Effector memory CD4-positive, alpha-beta T cell (primary cell): ENCODE measurements at regions not wholly inside any gene's neighbourhood (a gene's known extent, or its start where the extent isn't known, plus 50 kb on each side); places are given as distances from the start of the nearest gene placed in this dataset.

ENCODE experiments used
- DNase-seq, 3 donors: peaks; one replicate each; pipeline ENCODE4 v3.0.0-alpha.2; 2020
- H3K27ac ChIP-seq: 2 replicates; pipeline ENCODE4 v1.7.0; 2013; ENCODE audit warnings: mild to moderate bottlenecking, low read length, moderate library complexity; ENCODE audit not compliant: insufficient read depth, poor library complexity, severe bottlenecking
- H3K27me3 ChIP-seq: replicated peaks from 2 replicates; pipeline ENCODE4 v1.7.0; 2013; ENCODE audit warnings: mild to moderate bottlenecking, low read length; ENCODE audit not compliant: insufficient read depth, control insufficient read depth, poor library complexity, severe bottlenecking
- H3K36me3 ChIP-seq: 2 replicates; pipeline ENCODE4 v1.7.0; 2013; ENCODE audit warnings: mild to moderate bottlenecking, low read length, moderate library complexity; ENCODE audit not compliant: control insufficient read depth, insufficient read depth
- H3K4me1 ChIP-seq: 2 replicates; pipeline ENCODE4 v1.7.0; 2013; ENCODE audit warnings: low read length, mild to moderate bottlenecking; ENCODE audit not compliant: control insufficient read depth, insufficient read depth, poor library complexity, severe bottlenecking
- H3K4me3 ChIP-seq: 2 replicates; pipeline ENCODE4 v1.7.0; 2013; ENCODE audit warnings: low read length, low read depth, mild to moderate bottlenecking; ENCODE audit not compliant: insufficient read depth, poor library complexity, severe bottlenecking
- H3K9me3 ChIP-seq: 2 replicates; pipeline ENCODE4 v1.7.0; 2013; ENCODE audit warnings: mild to moderate bottlenecking, low read length, moderate library complexity; ENCODE audit not compliant: control insufficient read depth

DNA sequence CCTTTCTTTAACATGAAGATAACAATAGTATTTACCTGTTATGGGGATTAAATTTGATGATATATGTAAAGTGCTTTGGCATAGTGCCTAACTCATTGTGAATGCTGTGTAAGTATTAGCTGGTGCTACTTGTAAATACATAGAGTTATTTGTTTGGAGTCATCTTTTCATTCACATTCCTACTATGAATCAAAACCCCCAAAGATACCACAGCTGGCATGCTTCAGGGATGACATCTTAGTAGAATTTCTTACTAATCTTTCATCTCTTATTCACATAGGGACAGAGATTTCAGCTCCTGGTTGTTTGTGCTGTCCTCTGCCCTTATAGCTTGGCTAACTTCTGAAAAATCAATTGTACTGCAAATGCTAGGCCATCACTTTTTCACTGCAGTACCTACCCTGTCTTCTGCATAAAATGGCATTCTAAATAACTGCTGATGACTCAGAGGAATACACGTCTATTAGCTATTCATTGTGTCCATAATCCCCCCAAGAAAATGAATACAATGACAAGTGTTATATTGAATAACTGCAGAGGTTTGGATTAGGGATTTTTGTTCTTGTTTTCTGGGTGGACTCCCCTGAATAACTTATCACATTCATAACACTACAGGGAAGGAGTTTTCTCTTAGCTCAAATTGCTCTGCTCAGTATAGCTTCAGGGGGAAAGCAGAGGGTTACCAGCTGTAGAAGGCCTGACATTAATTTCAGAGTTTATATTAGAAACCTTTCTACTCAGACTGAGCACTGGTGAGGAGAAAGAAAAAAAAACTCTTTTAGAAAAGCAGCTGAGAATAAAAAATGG lies 192.2 kb upstream of the C9orf72 start:
- Histone ChIP-seq H3K27ac (no peak overlapping the region), H3K4me1 (no peaks in the 10 kb centered on the region), H3K27me3 (no peaks in the 10 kb centered on the region), H3K9me3 (no peaks in the 10 kb centered on the region), H3K4me3 (no peak overlapping the region), H3K36me3 (no peaks in the 10 kb centered on the region)
- no peak for DNase-seq

DNA sequence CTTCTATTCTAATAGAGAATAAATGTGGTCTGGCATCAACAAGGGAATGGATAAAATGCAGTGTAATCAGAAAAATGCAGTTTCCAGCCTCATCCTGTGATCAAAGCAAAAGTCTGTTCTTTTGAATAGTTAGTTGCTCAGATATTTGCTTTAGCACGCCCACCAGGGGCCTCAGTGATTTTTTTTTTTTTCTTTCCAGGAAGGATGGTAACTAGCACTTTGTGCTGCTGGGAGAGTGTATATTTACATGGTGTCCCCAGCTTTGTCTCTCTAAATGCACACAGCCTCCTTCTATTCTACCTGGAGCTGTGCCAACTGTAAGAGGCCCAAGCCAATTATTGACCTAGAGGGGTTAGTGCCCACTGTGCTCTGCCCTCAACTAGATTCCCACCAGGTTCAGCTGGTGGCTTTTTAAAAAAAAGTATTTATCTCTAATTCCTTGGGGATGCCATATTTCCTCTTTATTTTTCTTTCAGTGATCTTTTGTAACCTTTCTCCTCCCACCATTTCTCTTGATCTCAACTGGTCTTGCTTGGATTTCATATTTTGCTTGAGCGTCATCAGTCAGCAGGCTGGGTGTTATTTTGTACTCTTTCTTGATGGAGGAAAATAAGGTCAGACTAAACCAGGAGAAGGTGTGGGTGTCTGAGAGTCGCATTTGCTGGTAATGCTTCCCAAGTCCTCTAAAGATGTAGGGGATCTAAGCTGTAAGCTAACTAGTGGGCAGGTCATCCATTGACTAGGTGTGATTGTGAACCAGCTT lies 193.0 kb upstream of the C9orf72 start:
- H3K27me3 ChIP-seq: no peaks in the 10 kb centered on the region
- H3K9me3 ChIP-seq: no peaks in the 10 kb centered on the region
- DNase-seq: no peak
- no peaks in the 10 kb centered on the region for H3K36me3 ChIP-seq
- H3K4me1 ChIP-seq: no peaks in the 10 kb centered on the region
- no peak overlapping the region for H3K27ac ChIP-seq
- H3K4me3 ChIP-seq: no peak overlapping the region

DNA sequence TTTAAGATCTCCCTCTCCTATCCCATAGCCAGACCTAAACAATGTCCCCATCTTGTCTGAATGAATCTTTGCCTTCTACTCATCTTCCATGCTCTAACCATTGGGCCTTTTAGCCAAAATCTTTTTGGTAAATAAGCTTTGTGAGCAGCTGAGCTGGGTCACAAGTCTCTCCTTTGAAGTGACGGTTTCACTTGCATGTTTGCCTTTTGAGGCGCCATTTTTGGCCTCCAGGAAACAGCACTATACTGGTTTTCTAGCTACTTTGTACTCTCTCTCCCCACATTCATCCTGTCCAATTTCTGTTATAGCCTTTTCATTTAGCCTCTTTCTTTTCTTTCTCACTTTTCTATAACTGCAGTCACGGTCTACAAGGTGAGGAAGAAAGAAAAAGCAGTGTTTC lies 195.5 kb upstream of the C9orf72 start:
- H3K9me3 ChIP-seq: no peaks in the 10 kb centered on the region
- H3K4me3 ChIP-seq: no peak overlapping the region
- no peak for DNase-seq

DNA sequence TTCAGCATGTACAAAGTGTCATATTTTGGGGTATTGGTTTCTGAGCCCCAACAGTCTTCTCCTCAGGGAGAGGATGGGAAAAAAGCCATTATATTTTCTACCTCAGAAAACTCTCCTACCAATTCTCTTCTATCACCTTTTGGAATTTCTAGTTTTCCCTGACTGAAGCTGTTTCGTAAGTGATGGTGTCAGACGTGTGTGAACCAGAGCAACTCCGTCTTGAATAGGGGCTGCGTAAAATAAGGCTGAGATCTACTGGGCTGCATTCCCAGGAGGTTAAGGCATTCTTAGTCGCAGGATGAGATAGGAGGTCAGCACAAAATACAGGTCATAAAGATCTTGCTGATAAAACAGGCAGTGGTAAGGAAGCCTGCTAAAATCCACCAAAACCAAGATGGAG lies 197.3 kb upstream of the C9orf72 start:
- Histone ChIP-seq H3K4me1 (no peaks in the 10 kb centered on the region), H3K27ac (no peak overlapping the region), H3K27me3 (no peaks in the 10 kb centered on the region), H3K9me3 (no peaks in the 10 kb centered on the region), H3K36me3 (no peaks in the 10 kb centered on the region), H3K4me3 (no peak overlapping the region)
- DNase-seq: no peak

More for the DNA sequence above, 195.5 kb upstream of the C9orf72 start:
- Histone ChIP-seq H3K27ac (no peak overlapping the region), H3K4me1 (no peaks in the 10 kb centered on the region), H3K36me3 (no peaks in the 10 kb centered on the region), H3K27me3 (no peaks in the 10 kb centered on the region)

DNA sequence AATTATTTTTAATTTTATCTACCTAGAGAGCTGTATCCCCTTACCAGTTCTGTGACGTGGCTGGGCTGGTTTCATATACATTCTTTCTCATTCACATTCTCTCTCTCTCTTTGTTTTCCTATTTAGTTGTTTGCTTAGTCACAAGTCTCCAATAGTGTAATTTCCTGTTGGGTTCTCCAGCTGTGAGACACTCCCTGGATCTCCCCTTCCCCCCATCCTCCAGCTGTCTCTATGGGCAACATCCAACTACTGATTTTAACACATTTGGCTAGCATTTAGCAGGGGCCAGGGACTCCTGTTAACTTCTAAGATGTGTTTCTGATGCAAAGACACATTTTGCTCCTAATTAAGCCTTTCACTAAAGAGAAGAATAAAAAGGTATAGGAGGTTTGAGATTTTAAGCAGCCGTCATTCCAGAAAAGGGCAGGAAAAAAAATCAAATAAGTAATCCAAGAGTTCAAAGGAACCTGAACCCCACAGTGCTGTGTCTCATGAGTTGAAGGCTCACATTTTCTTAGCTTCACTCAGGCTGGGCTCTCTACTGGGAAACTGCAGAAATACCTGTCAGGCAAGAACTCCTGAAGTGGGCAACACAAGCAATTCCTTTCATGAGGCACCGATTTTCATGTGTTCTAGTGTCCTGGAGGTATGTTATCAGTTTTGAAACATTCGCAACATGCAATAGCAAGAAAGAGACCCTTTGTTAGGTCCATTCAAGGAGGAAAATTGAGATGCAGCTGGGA lies 198.7 kb upstream of the C9orf72 start:
- Histone ChIP-seq H3K4me1 (no peaks in the 10 kb centered on the region), H3K9me3 (no peaks in the 10 kb centered on the region), H3K27ac (no peak overlapping the region), H3K36me3 (no peaks in the 10 kb centered on the region), H3K27me3 (no peaks in the 10 kb centered on the region), H3K4me3 (no peak overlapping the region)
- no peak for DNase-seq

DNA sequence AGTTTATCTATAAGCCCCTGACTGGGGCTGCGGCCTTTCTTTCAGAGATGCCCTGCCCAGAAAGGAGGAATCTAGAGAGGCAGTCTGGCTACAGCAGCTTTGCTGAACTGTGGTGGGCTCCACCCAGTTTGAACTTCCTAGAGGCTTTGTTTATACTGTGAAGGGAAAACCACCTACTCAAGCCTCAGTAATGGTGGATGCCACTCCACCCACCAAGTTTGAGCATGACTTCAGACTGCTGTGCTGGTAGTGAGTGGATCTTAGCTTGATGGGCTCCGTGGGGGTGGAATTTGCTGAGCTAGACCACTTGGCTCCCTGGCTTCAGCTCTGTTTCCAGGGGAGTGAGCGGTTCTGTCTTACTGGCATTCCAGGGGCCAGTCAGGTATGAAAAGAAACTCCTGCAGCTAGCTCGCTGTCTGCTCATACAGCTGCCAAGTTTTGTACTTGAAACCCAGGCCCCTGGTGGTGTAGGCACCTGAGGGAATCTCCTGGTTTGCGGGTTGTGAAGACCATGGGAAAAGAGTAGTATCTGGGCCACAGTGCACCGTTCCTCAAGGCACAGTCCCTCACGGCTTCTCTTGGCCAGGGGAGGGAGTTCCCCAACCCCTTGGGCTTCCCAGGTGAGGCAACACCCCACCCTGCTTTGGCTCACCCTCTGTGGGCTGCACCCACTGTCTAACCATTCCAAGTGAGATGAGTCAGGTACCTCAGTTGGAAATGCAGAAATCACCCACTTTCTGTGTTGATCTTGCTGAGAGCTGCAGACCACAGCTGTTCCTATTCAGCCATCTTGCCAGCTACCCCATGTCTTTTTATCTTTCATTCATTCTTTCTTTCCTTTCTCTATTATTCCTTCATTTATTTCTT lies 211.8 kb upstream of the C9orf72 start:
- no peak overlapping the region for H3K4me3 ChIP-seq
- no peaks in the 10 kb centered on the region for H3K27me3 ChIP-seq
- H3K9me3 ChIP-seq: no peaks in the 10 kb centered on the region
- no peak overlapping the region for H3K27ac ChIP-seq
- H3K36me3 ChIP-seq: no peaks in the 10 kb centered on the region
- DNase-seq: no peak
- no peaks in the 10 kb centered on the region for H3K4me1 ChIP-seq

DNA sequence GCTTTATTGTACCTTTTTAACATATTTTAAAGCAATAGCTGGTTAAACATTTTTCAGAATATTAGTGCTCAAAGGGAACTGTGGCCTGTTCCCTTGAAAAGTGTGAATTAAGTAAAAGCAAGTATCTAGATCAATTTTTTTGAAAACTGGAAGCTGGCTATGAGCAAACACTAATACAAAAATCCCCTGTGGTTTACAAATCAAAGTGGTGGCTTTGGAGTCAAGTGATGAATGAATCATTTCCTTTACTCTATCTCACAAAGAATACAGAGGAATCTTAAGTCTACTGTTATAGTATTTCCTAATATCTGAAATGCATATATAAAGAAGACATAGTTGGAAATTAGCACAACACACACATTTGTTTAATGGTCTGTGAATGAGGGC lies 212.4 kb upstream of the C9orf72 start:
- H3K36me3 ChIP-seq: no peaks in the 10 kb centered on the region
- H3K27ac ChIP-seq: no peak overlapping the region
- H3K4me3 ChIP-seq: no peak overlapping the region
- no peaks in the 10 kb centered on the region for H3K4me1 ChIP-seq
- no peak for DNase-seq
- H3K27me3 ChIP-seq: no peaks in the 10 kb centered on the region
- no peaks in the 10 kb centered on the region for H3K9me3 ChIP-seq

DNA sequence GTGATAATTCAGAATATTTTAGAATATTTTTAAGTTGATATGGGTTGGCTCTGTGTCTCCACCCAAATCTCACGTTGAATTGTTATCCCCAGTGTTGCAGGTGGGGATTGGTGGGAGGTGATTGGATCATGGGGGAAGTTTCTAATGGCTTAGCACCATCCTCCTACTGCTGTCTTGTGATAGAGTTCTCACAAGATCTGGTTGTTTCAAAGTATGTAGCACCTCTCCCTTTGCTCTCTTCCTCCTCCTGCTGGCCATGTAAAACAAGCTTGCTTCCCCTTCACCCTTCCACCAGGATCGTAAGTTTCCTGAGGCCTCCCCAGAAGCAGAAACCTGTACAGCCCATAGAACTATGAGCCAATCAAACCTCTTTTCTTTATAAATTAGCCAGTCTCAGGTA lies 214.6 kb upstream of the C9orf72 start:
- no peak for DNase-seq
- Histone ChIP-seq H3K4me1 (no peaks in the 10 kb centered on the region), H3K27me3 (no peaks in the 10 kb centered on the region), H3K27ac (no peak overlapping the region), H3K4me3 (no peak overlapping the region), H3K36me3 (no peaks in the 10 kb centered on the region), H3K9me3 (no peaks in the 10 kb centered on the region)

DNA sequence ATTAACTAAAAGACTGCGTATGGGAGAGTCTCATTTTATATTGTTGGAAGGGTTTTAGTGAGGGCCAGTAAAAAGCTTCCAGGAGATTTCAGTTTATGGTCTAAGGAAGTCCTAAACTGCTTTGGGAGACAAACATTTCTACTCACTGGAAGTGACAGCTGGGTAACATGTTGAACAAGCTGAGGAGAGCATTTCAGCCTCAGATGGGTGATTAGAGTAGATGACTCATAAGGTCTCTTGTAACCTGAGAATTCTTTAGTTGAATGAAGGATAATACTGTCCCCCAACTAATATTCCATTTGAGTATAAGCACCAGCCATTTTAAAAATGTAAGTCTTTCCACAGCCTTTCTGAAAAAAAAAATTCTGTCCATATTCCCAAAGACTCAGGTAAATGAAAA lies 218.0 kb upstream of the C9orf72 start:
- Histone ChIP-seq H3K27me3 (no peaks in the 10 kb centered on the region), H3K4me3 (no peak overlapping the region), H3K9me3 (no peaks in the 10 kb centered on the region), H3K36me3 (no peaks in the 10 kb centered on the region), H3K4me1 (no peaks in the 10 kb centered on the region), H3K27ac (no peak overlapping the region)
- no peak for DNase-seq
